SKM-1 (cell line): ENCODE measurements at regions not wholly inside any gene's neighbourhood (a gene's known extent, or its start where the extent isn't known, plus 50 kb on each side); places are given as distances from the start of the nearest gene placed in this dataset.
"Not testable (repeated sequence)": the region's sequence is repeated elsewhere in the genome, so short reads cannot be mapped to it uniquely, and the experiment has no call there.

ENCODE experiments used
- DNase-seq: peaks from one replicate; lab custom pipeline; 2025; ENCODE audit not compliant: unreplicated experiment; lab: John Stamatoyannopoulos, UW

DNA sequence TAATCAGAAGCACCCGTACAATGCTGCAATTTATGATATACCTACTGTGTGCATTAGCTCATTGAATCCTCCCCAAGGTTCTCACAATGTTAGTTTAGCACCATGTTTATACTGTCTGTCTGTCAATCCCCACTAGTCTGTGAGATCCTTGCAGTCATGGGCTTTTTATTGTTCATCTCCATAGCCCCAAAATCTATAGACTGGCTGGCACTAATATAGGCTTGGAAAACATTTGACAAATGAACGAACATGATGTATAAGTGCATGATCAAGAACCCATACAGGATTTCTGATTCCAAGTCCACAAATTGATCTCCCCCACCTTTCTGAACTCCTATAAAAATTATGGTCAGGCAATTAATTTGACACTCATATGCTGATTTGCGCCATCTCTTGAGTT lies 290.0 kb downstream of the OMA1 start:
- DNase-seq, result no peak

DNA sequence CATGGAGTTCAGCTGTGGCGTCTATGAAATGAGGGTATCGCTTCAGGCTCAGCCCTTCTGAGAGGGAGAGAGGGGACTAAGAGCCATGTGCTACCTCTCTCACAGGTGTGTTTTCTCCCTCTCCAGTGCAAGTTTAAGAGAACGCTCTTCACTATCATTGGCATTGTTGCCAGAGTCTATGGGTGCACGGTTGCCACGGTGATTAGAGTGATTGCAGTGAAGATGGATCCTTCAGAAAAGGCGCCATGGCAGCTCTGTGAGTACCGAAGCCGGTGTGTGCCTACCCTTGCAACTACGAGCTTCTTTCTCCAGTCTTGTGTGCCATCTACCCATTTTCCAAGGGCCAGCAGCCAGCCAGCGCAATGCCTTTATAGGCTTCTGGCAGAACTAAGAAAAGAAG lies 290.5 kb downstream of the OMA1 start:
- DNase-seq, result no peak

DNA sequence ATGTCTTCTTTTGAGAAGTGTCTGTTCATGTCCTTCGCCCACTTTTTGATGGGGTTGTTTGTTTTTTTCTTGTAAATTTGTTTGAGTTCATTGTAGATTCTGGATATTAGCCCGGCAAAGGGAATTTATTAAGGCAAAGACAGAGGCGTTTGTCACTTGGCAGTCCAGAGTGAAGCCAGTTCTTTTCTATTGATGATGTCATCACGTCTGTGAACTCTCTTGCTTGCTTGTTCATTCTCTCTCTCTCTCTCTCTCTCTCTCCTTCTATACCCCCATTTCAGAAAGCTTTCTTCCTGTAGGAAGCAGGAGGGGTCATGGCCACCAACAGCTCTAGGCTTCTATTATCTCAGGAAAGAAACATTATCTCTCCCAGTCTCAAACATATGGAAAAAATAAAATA lies 291.3 kb downstream of the OMA1 start:
- no peak for DNase-seq

DNA sequence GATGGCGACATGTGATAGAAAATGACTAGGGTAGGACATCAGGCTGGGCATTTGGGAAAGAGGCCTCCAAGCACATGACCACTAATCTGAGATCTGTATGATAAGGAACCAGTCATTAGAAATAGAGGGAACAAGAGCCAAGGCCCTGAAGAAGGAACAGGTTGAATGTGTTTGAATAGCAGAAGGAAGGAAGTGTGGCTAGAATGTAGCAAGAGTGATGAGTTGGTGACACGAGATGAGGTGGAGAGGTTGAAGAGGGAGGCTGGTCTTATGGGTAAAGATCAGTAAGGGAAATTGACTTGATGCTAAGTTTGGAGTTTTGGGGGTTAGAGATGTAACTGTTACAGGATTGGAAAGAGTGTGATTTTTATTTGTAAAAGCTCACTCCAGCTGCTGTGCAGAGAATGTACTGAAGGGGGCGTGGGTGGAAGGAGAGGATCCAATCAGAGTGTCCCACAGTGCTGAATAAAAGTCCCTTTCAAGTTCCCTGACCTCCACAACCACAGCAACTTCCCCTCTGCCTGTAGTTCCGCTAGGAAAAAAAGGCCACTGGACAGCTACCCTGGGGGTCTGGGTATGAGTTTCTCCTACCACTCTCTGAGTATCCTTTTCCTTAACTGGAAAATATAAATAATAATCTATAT lies 295.0 kb downstream of the OMA1 start:
- peak; percentile 92 for DNase-seq

DNA sequence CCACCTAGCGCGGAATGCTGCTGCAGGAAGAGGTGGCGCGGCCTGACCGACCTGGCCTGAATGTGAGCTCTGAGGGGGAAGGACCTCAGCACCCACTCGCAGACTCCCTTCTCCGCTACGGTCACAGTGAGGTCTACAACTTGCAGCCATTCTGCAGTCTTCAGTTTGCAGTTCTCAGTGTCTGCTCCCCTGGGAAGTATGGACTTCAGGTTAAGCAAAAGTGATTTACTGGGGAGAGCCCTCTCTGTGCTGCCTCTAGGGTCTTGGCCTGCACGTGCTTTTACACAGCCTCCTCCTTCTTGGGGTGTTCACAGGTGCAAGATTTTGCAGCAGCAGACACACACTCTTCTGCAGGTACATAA lies 296.0 kb downstream of the OMA1 start:
- no peak for DNase-seq

DNA sequence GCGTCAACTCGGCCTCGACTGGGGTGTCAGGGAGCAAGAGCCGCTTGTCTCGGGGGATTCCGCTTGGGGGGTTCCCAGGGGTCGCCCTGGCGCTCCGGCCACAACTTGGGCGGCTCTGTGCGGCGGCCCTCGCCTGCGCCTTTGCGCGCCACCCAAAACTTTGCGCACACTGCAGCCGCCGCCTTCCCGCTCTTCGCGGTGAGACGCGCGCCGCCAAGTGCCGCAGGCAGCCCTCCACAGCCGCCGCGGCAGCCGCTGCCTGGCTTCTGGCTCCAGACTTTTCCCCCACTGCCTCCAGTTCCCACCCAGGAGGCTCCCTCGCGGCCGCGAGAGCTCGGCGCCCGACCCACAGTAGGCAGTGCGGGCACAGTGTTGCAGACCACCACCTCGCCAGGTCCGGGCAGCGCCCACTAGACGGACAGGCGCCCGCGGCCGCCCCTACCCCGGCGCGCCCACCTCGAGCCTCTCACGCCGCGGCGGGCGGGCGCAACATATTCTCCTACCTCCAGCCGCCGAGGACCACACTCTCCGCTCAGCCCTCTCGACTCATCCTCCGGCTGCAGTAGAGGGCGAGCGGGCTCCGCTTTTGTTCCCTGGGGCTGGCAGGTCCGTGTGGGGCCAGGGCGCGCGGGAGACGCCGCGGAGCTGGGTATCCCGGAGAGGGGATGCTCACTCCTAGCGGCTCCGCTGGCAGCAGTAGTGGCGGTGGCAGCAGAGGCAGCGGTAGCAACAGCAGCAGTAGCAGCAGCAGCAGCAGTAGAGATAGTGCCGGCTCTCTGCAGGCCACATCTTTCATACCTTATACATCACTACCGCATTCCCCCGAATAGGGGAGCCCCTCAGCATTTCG lies 296.6 kb downstream of the OMA1 start:
- no peak for DNase-seq

DNA sequence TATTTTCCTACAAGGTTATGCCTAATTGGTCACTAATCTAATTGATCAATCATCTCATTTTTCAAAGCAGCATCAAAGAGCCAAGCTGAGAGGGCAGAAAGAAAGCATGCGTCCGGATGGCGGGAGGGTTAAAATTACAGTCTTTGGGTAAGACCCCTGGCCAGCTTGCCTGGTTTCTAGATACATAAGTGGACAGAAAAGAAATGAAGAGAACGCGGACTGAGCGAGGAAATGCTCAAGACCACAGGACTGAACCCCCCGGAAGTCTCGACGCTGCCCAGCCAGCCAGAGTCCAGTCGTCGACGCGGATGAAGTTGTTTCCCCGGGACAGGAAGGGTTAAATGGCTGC lies 297.2 kb downstream of the OMA1 start:
- DNase-seq, result no peak

DNA sequence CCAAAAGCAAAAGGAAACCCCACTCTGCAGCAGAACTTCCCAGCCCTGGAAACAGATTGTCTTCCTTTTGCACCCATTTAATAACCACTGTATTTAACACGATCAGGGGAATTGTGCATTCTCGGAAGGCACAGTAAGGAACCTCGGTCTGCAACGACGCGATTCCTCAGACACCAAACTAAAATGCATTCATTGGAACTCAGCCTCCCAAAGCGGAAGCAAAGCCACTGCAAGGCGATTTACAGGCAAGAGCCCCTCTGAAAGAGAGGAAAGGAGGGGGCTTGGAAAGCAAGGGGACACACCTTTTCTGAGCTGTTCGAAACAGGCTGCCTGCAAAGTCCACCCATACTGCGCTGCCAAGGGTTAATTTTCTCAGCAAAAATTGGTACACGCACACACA lies 297.7 kb downstream of the OMA1 start:
- no peak for DNase-seq

DNA sequence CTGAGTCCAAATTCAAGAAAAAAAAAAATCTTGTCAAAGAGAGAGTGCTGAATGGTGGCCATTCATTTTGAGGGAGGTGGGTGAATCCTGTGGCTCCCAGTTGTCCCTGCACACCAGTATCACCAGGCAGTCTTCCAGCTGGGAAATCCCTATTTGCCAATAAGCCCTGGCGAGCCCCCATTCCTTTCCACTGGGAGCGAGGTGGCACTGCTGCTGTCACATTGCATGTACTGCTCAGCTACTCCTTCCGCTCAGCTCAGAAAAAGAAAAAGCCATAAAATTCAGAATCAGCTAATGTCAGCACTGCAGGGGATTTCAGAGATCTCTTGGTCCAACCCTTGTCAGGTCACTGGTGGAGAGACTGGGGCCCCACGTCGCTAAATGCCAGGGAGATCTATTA lies 298.5 kb downstream of the OMA1 start:
- DNase-seq, result no peak

DNA sequence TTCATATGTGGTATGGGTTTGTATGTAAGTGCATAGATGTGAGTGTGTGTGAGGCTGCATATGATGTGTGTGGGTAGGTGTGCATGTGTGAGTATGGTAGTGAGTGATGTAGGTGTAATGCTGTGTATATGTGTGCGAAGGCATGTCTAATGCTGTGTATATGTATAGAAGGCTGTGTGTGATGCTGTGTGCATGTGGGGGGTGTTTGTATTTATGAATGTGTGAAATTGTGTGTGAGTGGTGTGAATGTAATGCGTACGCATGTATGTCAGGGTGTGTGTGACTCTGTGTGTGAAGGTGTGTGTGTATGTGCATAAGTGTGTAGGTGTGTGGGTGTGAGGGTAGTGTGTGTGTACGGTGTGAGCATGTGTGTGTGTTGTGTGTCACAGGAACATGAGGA lies 300.0 kb downstream of the OMA1 start:
- no peak for DNase-seq

DNA sequence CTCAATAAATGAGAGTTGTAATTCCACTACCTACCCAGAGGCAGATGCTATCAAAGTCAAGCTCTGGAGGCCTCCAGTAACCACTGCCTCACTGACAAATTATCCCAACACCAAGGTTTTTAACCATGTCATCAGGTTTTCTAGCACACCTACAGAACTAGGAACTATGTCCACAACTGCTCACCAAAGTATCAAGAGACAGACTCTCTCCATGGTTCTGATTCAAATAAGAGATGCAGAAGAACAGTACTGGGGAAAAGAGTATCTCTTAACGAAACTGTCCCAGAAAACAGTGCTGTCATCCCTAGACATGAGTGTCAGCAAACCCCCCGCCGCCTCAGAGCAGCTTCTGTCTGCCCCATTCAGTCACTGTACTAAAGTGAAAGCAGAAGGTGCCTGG lies 301.7 kb downstream of the OMA1 start:
- no peak for DNase-seq

DNA sequence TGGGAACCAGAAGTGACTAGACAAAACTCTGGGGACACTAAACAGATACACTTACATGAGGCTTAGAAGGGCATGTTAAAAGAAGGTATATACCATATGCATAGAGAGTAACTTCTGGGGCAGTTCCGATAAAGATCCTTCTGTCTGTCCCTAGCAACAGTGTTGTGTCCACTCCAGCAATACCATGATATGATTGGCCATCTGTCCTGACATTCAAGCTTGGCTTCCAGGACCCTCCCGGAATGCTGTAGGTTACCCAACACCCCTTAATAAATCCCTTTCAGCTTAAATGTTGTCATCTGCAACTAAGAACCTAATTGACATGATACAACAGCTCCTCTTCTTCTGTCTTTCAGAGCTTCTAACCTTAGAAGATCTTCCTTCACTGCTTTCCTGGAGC lies 307.7 kb downstream of the OMA1 start:
- DNase-seq, result no peak

DNA sequence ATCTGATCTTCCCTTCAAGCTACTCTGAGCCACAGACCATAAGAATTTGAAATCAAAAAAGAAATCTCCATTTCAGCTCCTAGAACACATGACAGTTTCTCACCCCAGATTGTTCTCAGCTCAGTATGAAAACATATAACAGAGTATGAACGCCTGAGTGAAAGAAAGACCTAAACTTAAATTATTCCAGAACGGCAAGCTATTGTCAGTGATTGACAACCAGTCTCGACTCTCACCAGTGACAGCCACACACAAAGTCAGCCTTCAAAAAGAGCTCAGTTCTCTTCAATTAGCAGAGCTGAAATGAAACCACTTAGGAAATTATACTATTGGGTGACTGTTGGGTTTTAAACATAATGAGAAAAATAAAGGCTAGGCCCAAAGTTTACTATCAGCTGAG lies 312.8 kb downstream of the OMA1 start:
- DNase-seq, result no peak

DNA sequence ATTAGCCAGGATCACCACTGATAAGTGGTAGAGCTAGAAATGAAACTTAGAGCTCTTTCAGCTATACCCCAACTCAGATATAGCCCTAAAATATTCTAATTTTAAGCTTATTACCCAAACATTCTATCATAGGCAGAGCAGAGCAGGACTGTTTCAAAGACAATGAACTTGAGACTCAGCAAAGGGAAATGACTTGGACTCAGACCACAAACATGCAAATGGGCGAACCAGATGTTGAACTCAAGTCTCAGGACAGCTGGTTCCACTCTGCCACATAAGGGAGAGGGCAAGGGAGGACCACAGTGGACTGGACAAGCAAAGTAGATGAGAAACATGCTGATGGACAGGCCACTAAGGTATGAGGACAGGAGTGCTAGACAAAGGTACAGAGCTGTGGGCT lies 315.3 kb downstream of the OMA1 start:
- DNase-seq, result no peak

DNA sequence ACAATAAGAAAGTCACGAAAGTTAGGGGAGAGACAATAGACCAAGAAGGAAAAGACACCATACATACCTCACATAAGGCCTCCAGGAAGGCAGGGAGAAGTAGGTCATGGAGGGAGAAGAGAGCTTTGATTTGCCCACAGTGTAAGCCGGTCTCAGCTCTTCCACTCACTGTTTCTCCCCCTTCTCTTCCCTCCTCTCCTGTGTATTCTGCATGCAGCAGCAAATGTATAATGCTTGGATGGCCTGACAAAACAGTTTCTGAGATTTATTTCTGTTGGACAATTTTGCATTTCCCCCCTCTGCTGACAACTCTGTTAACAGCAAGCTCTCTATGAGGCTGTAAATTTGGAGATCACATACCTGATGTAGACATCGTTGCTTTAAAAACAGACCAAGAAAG lies 318.9 kb downstream of the OMA1 start:
- no peak for DNase-seq

DNA sequence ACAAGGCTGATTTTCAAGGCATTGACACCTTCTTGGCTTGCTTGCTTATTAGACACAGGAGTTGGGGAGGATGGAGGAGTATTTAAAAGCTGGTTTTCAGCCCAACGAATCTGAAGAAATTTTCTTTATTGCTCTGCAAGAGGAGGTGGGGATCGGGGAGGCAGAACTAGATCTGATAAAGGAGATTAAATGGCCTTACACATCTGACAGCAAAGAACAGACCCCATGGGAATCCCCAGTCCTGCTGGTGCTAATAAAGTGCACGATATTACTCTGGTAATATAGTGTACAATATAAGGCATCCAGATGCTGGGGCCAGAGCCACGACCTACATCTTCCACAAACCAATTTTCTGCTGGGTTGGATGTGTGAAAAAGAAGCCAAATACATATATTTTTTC lies 323.0 kb downstream of the OMA1 start:
- DNase-seq, result no peak

DNA sequence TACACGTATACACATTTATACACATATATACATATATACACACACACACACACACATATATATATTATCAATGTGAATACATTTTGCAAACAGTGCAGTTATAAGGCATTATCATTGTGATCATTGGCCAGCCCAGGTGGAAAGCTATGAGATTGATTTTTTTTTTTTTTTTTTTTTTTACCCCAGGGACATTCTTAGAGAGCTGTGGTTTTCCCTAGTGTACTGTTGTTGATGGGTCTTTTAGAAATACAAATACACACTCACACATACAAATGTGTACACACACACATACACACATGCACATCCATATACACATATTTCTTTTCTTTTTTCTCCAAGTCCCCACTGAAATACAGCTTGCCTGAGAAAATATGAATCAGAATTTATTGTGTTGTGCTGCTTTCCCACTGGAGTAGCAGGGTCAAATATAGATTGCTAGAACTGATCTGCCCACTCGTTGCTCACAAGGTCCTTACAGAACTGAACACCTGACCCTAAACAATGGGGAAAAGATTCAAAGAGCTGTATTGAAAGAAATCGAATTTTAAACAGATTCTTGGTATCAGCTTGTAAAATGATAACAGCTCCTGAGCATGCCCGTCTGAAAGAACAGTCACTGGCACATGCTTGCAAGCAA lies 325.6 kb downstream of the OMA1 start:
- no peak for DNase-seq

DNA sequence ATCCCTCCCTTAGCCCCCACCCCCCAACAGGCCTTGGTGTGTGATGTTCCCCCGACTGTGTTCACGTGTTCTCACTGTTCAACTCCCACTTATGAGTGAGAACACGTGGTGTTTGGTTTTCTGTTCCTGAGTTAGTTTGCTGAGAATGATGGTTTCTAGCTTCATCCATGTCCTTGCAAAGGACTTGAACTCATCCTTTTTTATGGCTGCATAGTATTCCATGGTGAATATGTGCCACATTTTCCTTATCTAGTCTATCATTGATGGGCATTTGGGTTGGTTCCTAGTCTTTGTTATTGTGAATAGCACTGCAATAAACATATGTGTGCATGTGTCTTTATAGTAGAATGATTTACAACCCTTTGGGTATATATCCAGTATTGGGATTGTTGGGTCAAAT lies 330.4 kb downstream of the OMA1 start:
- DNase-seq, result not testable (repeated sequence)

DNA sequence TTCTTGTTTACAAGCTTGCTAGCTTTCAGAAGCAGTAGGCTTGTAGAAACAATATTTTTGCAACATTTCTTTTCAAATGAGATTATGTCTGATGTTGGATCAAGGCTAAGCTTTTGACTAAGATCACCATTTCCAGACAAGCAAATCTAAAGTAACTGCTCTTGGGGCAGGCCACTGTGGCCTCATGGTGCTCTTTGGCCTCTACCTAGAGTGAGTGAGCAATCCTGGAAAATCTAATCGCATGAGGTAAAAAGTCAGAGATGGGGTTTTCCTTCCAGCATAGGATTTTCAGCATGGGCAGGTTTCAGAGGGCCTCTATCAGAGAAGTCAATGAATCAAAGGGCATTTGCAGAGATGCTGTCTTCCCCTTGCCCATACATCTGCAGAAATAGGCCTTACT lies 331.9 kb downstream of the OMA1 start:
- DNase-seq, result no peak

DNA sequence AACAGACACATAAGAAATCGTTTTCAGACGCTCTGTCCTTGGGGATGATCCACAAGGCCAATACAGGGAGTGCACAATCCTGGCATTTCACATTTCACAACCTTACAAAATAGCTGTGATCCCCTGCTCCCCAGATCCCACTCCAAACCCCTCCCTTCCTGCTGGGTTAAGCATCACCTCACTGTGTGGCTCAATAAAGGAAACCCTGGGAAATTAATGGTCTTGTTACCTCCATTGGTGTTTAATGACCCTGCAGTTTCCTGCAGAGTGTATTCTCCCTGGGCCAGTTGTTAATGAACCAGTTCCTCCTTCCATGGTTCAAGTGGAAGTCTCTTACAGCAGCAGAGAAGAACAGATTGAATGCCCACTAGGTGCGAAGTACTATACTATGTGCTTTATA lies 334.7 kb downstream of the OMA1 start:
- no peak for DNase-seq

DNA sequence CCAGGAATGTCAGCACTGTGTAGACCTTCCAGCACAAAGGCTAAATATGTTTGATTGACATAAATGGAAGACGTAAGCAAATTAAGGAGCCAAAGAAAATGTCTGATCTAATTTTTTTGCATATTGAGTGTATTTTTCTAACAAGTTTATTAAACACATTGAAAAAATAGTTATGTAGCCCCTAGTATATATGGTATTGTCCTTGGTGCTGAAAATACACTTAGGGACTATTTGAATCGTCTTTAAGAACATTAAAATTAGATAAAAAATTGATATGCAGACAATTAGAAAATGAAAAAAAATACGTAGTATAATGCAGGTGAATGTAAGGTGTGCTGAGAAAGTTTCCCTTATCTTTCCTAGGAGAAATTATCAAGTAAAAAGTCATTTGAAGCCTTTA lies 337.0 kb downstream of the OMA1 start:
- no peak for DNase-seq

DNA sequence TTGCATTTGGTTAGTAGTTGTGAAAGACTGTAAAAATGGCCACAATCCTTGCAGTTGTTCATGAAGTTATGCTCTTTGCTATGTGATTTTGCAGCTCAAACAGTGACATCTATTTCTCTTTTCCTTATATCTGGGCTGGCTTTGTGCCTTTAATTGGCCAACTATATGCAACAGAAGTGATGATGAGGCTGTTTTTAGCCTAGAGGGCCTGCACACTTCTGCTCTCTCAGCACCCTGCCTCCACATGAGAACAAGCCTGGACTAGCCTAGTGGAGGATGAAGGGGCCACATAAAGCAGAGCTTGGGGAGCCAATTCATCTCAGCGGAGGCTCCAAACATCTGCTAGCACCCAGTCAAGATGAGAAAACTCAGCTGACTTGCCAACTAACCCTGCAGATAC lies 339.8 kb downstream of the OMA1 start:
- DNase-seq, result no peak

DNA sequence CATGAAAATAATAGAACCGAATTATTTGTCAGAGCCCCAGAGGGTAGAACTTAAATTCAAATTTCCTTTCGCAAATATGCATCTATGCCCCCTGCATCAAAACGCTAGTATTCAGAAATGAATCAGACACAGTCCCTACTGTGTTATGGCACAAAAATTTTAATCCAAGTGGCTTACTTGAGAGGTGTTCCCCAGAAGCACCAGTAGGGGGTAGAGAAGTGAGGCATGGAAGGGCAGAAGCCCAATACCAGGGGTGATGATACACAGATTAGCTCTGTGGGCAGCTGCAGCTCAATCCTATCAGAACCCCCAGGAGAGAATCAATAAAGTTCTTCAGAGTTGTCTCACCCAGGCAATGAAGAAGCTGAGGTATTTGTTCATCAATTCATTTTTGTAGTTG lies 342.2 kb downstream of the OMA1 start:
- no peak for DNase-seq
